GM10266 (cell line): ENCODE measurements at regions not wholly inside any gene's neighbourhood (a gene's known extent, or its start where the extent isn't known, plus 50 kb on each side); places are given as distances from the start of the nearest gene placed in this dataset.

Experiments used
- DNase-seq: peaks from one replicate; pipeline ENCODE4 v3.0.0; 2012; ENCODE audit errors: extremely low spot score
- CTCF ChIP-seq: IDR thresholded peaks from 2 replicates; pipeline ENCODE4 v1.5.1; 2012; ENCODE audit warnings: mild to moderate bottlenecking, low read depth; ENCODE audit not compliant: control insufficient read depth, insufficient read depth; ENCODE audit errors: missing control alignments

- no peak for TF ChIP-seq CTCF
- DNase-seq, result no peak
These were observed 387.3 kb upstream of the RARB start for GRCh38 chr3:25040748-25041147.

GRCh38 chr3:25041871-25042584 is 386.0 kb upstream of the RARB start:
- TF ChIP-seq CTCF, result no peak
- no peak for DNase-seq

GRCh38 chr3:25043177-25043576 is 384.9 kb upstream of the RARB start:
- TF ChIP-seq CTCF, result no peak
- DNase-seq, result no peak

GRCh38 chr3:25043749-25044148 is 384.3 kb upstream of the RARB start:
- TF ChIP-seq CTCF, result no peak
- DNase-seq, result no peak

GRCh38 chr3:25044762-25045710 is 383.0 kb upstream of the RARB start:
- no peak for DNase-seq
- TF ChIP-seq CTCF, result no peak

- DNase-seq, result no peak
- no peak for TF ChIP-seq CTCF
These were observed 380.9 kb upstream of the RARB start for GRCh38 chr3:25046911-25047771.

GRCh38 chr3:25049304-25049703 is 378.8 kb upstream of the RARB start:
- TF ChIP-seq CTCF, result no peak

More at GRCh38 chr3:25049304-25049703, 378.8 kb upstream of the RARB start:
- DNase-seq, result no peak
